DOHH2 (cell line): ENCODE measurements at regions not wholly inside any gene's neighbourhood (a gene's known extent, or its start where the extent isn't known, plus 50 kb on each side); places are given as distances from the start of the nearest gene placed in this dataset.

Experiments
- H3F3A ChIP-seq: fragments of 200-600 bp; sonication (generic), shearing (Covaris generic); 2 replicates; pipeline ENCODE4 v1.6.0; 2016; ENCODE audit warnings: antibody characterized with exemption, mild to moderate bottlenecking; ENCODE audit not compliant: control insufficient read depth, insufficient read depth
- H3K27ac ChIP-seq: fragments of 200-600 bp; sonication (generic); 2 replicates; pipeline ENCODE4 v1.5.1; 2014; ENCODE audit warnings: low read depth, mild to moderate bottlenecking, low read length, moderate library complexity
- H3K27me3 ChIP-seq: fragments of 200-600 bp; sonication (generic); 2 replicates; pipeline ENCODE4 v1.6.1; 2014; ENCODE audit warnings: mild to moderate bottlenecking, low read length, mixed read lengths; ENCODE audit not compliant: control insufficient read depth
- H3K36me3 ChIP-seq: fragments of 200-600 bp; sonication (generic); 2 replicates; pipeline ENCODE4 v1.6.1; 2014; ENCODE audit warnings: mild to moderate bottlenecking, low read length, moderate library complexity, mixed read lengths; ENCODE audit not compliant: control insufficient read depth
- H3K4me1 ChIP-seq: fragments of 200-600 bp; sonication (generic); 2 replicates; pipeline ENCODE4 v1.6.1; 2014; ENCODE audit warnings: mild to moderate bottlenecking, low read length, mixed read lengths; ENCODE audit not compliant: control insufficient read depth
- H3K4me2 ChIP-seq: fragments of 200-600 bp; sonication (generic); 2 replicates; pipeline ENCODE4 v1.6.0; 2014; ENCODE audit warnings: mild to moderate bottlenecking, low read length, moderate library complexity
- H3K4me3 ChIP-seq: fragments of 200-600 bp; sonication (generic); 2 replicates; pipeline ENCODE4 v1.5.1; 2014; ENCODE audit warnings: mild to moderate bottlenecking, low read length, mixed read lengths
- H3K79me2 ChIP-seq: fragments of 200-600 bp; sonication (generic); 2 replicates; pipeline ENCODE4 v1.6.1; 2014; ENCODE audit warnings: mild to moderate bottlenecking, low read length, mixed read lengths; ENCODE audit not compliant: control insufficient read depth
- H3K9me2 ChIP-seq: fragments of 200-600 bp; sonication (generic); replicated peaks from 2 replicates; pipeline ENCODE4 v1.6.1; 2014; ENCODE audit warnings: mild to moderate bottlenecking, low read length, mixed read lengths; ENCODE audit not compliant: control insufficient read depth
- H3K9me3 ChIP-seq: fragments of 200-600 bp; sonication (generic); 2 replicates; pipeline ENCODE4 v1.6.1; 2014; ENCODE audit warnings: antibody characterized with exemption, low read length, mixed read lengths; ENCODE audit not compliant: control insufficient read depth, insufficient read depth
- H4K20me1 ChIP-seq: fragments of 200-600 bp; sonication (generic); 2 replicates; pipeline ENCODE4 v1.6.0; 2014; ENCODE audit warnings: low read depth, mild to moderate bottlenecking, antibody characterized with exemption, low read length, moderate library complexity; ENCODE audit not compliant: control insufficient read depth, insufficient read depth
- EZH2phosphoT487 ChIP-seq: fragments of 200-600 bp; sonication (generic); IDR thresholded peaks from 2 replicates; pipeline ENCODE4 v1.6.1; 2017; ENCODE audit warnings: borderline replicate concordance, mild to moderate bottlenecking, antibody characterized with exemption, low read length, moderate library complexity, mixed read lengths
- TF ChIP-seq, protein P1 (sequence below): fragments of 200-600 bp; sonication (generic); IDR thresholded peaks from one replicate; pipeline ENCODE4 v1.5.1; 2014; ENCODE audit warnings: antibody characterized with exemption, mild to moderate bottlenecking, low read depth, low read length; ENCODE audit not compliant: poor library complexity, severe bottlenecking

GRCh38 chr4:8761824-8762205 lies 109.8 kb downstream of the HMX1 start:
- H3K4me3 ChIP-seq: no peak overlapping the region

GRCh38 chr4:8761167-8761823 lies 110.3 kb downstream of the HMX1 start:
- Histone ChIP-seq H3F3A (no peaks in the 10 kb centered on the region), H3K36me3 (no peaks in the 10 kb centered on the region), H3K9me2 (no peaks in the 10 kb centered on the region), H4K20me1 (no peaks in the 10 kb centered on the region), H3K9me3 (no peaks in the 10 kb centered on the region), H3K79me2 (no peaks in the 10 kb centered on the region), H3K4me2 (no peak overlapping the region), H3K27ac (no peak overlapping the region), H3K27me3 (no peaks in the 10 kb centered on the region), H3K4me3 (no peak overlapping the region), H3K4me1 (no peaks in the 10 kb centered on the region)
- TF ChIP-seq, protein P1, sequence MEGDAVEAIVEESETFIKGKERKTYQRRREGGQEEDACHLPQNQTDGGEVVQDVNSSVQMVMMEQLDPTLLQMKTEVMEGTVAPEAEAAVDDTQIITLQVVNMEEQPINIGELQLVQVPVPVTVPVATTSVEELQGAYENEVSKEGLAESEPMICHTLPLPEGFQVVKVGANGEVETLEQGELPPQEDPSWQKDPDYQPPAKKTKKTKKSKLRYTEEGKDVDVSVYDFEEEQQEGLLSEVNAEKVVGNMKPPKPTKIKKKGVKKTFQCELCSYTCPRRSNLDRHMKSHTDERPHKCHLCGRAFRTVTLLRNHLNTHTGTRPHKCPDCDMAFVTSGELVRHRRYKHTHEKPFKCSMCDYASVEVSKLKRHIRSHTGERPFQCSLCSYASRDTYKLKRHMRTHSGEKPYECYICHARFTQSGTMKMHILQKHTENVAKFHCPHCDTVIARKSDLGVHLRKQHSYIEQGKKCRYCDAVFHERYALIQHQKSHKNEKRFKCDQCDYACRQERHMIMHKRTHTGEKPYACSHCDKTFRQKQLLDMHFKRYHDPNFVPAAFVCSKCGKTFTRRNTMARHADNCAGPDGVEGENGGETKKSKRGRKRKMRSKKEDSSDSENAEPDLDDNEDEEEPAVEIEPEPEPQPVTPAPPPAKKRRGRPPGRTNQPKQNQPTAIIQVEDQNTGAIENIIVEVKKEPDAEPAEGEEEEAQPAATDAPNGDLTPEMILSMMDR: no peak
- no peak for TF ChIP-seq EZH2phosphoT487

More at GRCh38 chr4:8761824-8762205, 109.8 kb downstream of the HMX1 start:
- Histone ChIP-seq H3F3A (no peaks in the 10 kb centered on the region), H4K20me1 (no peaks in the 10 kb centered on the region), H3K4me2 (no peak overlapping the region), H3K27ac (no peak overlapping the region), H3K79me2 (no peaks in the 10 kb centered on the region), H3K9me3 (no peaks in the 10 kb centered on the region), H3K36me3 (no peaks in the 10 kb centered on the region), H3K4me1 (no peaks in the 10 kb centered on the region), H3K9me2 (no peaks in the 10 kb centered on the region), H3K27me3 (no peaks in the 10 kb centered on the region)
- TF ChIP-seq EZH2phosphoT487: no peak
- TF ChIP-seq, protein P1: no peak

DNA sequence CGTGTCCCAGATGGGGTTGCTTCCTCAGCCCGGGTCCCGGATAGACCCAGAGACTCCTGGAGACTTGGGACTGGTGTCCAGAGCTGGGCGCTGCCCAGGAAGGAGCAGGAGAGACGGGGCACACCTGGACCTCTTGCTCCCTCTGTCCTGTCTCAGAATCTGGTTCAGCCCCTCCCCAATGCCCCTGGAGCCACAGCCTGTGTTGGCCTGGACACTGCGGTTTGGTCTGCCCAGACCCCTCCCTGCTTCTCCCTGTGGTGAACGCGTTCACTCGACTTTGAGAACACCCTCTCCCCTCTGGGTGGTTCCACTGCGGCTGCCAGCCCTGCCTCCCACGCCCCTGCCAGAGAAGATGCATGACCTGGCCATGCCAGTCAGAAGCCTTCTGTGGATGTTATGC lies 111.1 kb downstream of the HMX1 start:
- Histone ChIP-seq H4K20me1 (no peaks in the 10 kb centered on the region), H3K4me2 (no peak overlapping the region), H3K27ac (no peak overlapping the region), H3F3A (no peaks in the 10 kb centered on the region), H3K4me1 (no peaks in the 10 kb centered on the region), H3K79me2 (no peaks in the 10 kb centered on the region), H3K9me2 (no peaks in the 10 kb centered on the region), H3K4me3 (no peak overlapping the region), H3K27me3 (no peaks in the 10 kb centered on the region), H3K36me3 (no peaks in the 10 kb centered on the region), H3K9me3 (no peaks in the 10 kb centered on the region)
- no peak for TF ChIP-seq EZH2phosphoT487
- TF ChIP-seq, protein P1: no peak
